Right lobe of liver (tissue), 4 donors: ENCODE measurements at regions not wholly inside any gene's neighbourhood (a gene's known extent, or its start where the extent isn't known, plus 50 kb on each side); places are given as distances from the start of the nearest gene placed in this dataset.

Experiments
- CTCF ChIP-seq, 4 donors: fragments of 200-600 bp in 3 of 4; fragments of 450-650 bp in 1 of 4; IDR thresholded peaks; one replicate each; pipeline versions ENCODE4 v1.5.1 to v1.8.0; 2016 to 2022; ENCODE audit warnings: antibody characterized with exemption in 4 of 4, mild to moderate bottlenecking in 2 of 4
- POLR2A ChIP-seq: fragments of 450-650 bp; IDR thresholded peaks from one replicate; pipeline ENCODE4 v1.6.1; 2017; ENCODE audit warnings: antibody characterized with exemption, mild to moderate bottlenecking
- donor health status: DM: no; HTN: no; CAD: no.
- donor health status: DM: no; HTN: no; CAD: no.
- donor health status: DM: no; HTN: yes; CAD: no.

- TF ChIP-seq CTCF (IDR thresholded peaks at IDR 0.05) (no peak), POLR2A (no peak)
Measured at GRCh38 chr18:24536326-24536725, 75.9 kb downstream of the HRH4 start.
